ENCODE measurements at regions not wholly inside any gene's neighbourhood (a gene's known extent, or its start where the extent isn't known, plus 50 kb on each side); places are given as distances from the start of the nearest gene placed in this dataset.

- TF ChIP-seq CTCF (IDR thresholded peaks at IDR 0.05; ENCODE audit: insufficient read depth, low read depth, low read length) (no peak), EZH2 (IDR thresholded peaks at IDR 0.05; ENCODE audit: insufficient read depth, low read length) (no peak)
These were observed 630.4 kb upstream of the CCDC179 start for GRCh38 chr11:23490557-23491235.
